ENCODE measurements at regions not wholly inside any gene's neighbourhood (a gene's known extent, or its start where the extent isn't known, plus 50 kb on each side); places are given as distances from the start of the nearest gene placed in this dataset.

DNA sequence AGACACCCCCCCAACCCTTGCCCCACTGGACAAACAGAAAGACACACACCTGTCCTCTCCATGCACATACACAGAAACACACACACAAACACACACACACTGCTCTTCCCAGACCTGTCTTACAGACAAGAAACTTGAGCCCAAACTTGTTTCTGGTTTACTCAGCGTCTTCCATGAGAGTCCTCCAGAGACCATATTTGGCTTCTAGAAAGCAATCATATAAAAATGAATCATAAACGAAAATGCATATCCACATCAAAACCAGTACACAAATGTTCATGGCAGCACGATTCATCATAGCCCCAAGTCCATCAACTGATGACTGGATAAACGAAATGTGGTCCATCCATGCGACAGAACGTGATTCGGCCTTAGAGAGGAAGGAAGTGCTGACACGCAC lies 84.2 kb upstream of the ASAP2 start:
- no peak overlapping the region for H3K9ac ChIP-seq (ENCODE audit: control insufficient read depth, insufficient read depth, low read length)
- TF ChIP-seq, protein P1, sequence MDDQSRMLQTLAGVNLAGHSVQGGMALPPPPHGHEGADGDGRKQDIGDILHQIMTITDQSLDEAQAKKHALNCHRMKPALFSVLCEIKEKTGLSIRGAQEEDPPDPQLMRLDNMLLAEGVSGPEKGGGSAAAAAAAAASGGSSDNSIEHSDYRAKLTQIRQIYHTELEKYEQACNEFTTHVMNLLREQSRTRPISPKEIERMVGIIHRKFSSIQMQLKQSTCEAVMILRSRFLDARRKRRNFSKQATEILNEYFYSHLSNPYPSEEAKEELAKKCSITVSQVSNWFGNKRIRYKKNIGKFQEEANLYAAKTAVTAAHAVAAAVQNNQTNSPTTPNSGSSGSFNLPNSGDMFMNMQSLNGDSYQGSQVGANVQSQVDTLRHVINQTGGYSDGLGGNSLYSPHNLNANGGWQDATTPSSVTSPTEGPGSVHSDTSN (IDR thresholded peaks at IDR 0.05; ENCODE audit: insufficient replicate concordance, low read depth, low read length), result no peak
- no peak for TF ChIP-seq HDAC6 (IDR thresholded peaks at IDR 0.05; ENCODE audit: unreplicated experiment)
- no peak for TF ChIP-seq ETV6 (conservative IDR thresholded peaks at IDR 0.05 in 1 of 2, IDR thresholded peaks at IDR 0.05 in 1 of 2; ENCODE audit: borderline replicate concordance in 1 of 2, low read depth in 1 of 2)
- TF ChIP-seq, protein P2, sequence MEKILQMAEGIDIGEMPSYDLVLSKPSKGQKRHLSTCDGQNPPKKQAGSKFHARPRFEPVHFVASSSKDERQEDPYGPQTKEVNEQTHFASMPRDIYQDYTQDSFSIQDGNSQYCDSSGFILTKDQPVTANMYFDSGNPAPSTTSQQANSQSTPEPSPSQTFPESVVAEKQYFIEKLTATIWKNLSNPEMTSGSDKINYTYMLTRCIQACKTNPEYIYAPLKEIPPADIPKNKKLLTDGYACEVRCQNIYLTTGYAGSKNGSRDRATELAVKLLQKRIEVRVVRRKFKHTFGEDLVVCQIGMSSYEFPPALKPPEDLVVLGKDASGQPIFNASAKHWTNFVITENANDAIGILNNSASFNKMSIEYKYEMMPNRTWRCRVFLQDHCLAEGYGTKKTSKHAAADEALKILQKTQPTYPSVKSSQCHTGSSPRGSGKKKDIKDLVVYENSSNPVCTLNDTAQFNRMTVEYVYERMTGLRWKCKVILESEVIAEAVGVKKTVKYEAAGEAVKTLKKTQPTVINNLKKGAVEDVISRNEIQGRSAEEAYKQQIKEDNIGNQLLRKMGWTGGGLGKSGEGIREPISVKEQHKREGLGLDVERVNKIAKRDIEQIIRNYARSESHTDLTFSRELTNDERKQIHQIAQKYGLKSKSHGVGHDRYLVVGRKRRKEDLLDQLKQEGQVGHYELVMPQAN (conservative IDR thresholded peaks at IDR 0.05), result no peak
- no peak for TF ChIP-seq KLF5 (IDR thresholded peaks at IDR 0.05; ENCODE audit: partially characterized antibody)
- TF ChIP-seq POLR2AphosphoS2 (IDR thresholded peaks at IDR 0.05; ENCODE audit: low read depth, low read length), result no peak
- TF ChIP-seq, protein P3, sequence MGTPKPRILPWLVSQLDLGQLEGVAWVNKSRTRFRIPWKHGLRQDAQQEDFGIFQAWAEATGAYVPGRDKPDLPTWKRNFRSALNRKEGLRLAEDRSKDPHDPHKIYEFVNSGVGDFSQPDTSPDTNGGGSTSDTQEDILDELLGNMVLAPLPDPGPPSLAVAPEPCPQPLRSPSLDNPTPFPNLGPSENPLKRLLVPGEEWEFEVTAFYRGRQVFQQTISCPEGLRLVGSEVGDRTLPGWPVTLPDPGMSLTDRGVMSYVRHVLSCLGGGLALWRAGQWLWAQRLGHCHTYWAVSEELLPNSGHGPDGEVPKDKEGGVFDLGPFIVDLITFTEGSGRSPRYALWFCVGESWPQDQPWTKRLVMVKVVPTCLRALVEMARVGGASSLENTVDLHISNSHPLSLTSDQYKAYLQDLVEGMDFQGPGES (IDR thresholded peaks at IDR 0.05), result no peak
- TF ChIP-seq MTA3 (IDR thresholded peaks at IDR 0.05; ENCODE audit: borderline replicate concordance, low read length), result no peak
- TF ChIP-seq YY1 (IDR thresholded peaks at IDR 0.05; ENCODE audit: low read depth, low read length), result no peak
- TF ChIP-seq RCOR1 (conservative IDR thresholded peaks at IDR 0.05; ENCODE audit: low read depth, low read length), result no peak
- no peak for TF ChIP-seq SMAD5 (IDR thresholded peaks at IDR 0.05; ENCODE audit: low read depth)
- TF ChIP-seq TAF1 (IDR thresholded peaks at IDR 0.05; ENCODE audit: borderline replicate concordance, low read depth, low read length), result no peak
- TF ChIP-seq MTA2 (IDR thresholded peaks at IDR 0.05; ENCODE audit: low read depth), result no peak
- TF ChIP-seq JUND (IDR thresholded peaks at IDR 0.05; ENCODE audit: low read depth, low read length), result no peak
- no peak for TF ChIP-seq RELA (IDR thresholded peaks at IDR 0.05; ENCODE audit: borderline replicate concordance, partially characterized antibody)
- TF ChIP-seq FOS (IDR thresholded peaks at IDR 0.05; ENCODE audit: borderline replicate concordance, extremely low read depth, insufficient read length), result no peak
- no peaks in the 10 kb centered on the region for H3K4me1 ChIP-seq (ENCODE audit: control insufficient read depth, insufficient read depth, low read length)
- no peak overlapping the region for H3K27ac ChIP-seq (ENCODE audit: control insufficient read depth, insufficient read depth)
- no peak for ATAC-seq
- no peak overlapping the region for H2AFZ ChIP-seq (ENCODE audit: control insufficient read depth, low read depth, low read length)
- no peaks in the 10 kb centered on the region for H3K27me3 ChIP-seq (replicated peaks in 1 of 2; ENCODE audit: control insufficient read depth in 2 of 2, insufficient read depth in 2 of 2, low read length in 1 of 2)
- WGBS (ENCODE audit: insufficient coverage, insufficient replicate concordance, low lambda C conversion rate, missing lambda C conversion rate), result 13% methylated on average over 8 of the region's 8 CpGs
- no peaks in the 10 kb centered on the region; the same call in 2 of the 3 replicates for H3K9me3 ChIP-seq (replicated peaks; ENCODE audit: control insufficient read depth, insufficient read depth, low read length)
- BruUV-seq (replicated peaks), result no TSS peak
- H3K4me3 ChIP-seq, result no peak overlapping the region
- POLR2A ChIA-PET, result no interaction called here
- DNase-seq (ENCODE audit: low read depth, low spot score), result no peak
- in situ Hi-C loops (cut with MboI), result no loop called here
- no peaks in the 10 kb centered on the region for H3K79me2 ChIP-seq (ENCODE audit: control insufficient read depth, insufficient read depth, low read length)
- FAIRE-seq, result no peak
- RAD21 ChIA-PET (ENCODE audit: unreplicated experiment), result no interaction called here
- no peak overlapping the region for H3K4me2 ChIP-seq (ENCODE audit: control insufficient read depth, insufficient read depth)
- SMC1A ChIA-PET (ENCODE audit: uncharacterized antibody, unreplicated experiment), result no interaction called here
- H3K36me3 ChIP-seq (ENCODE audit: control insufficient read depth in 2 of 2, insufficient read depth in 2 of 2, low read length in 1 of 2), result no peaks in the 10 kb centered on the region
- no peaks in the 10 kb centered on the region for H4K20me1 ChIP-seq (ENCODE audit: control insufficient read depth, insufficient read depth)
- intact Hi-C loops (cut with micrococcal nuclease; ENCODE audit: unreplicated experiment), result no loop called here
- CTCF ChIA-PET, result interaction anchor here (0.9 kb wide), 1 partner anchor 249 kb away, joined by 3 read pairs; no protein-coding TSS in a partner anchor
